Kidney (tissue), 13 donors: ENCODE measurements at regions not wholly inside any gene's neighbourhood (a gene's known extent, or its start where the extent isn't known, plus 50 kb on each side); places are given as distances from the start of the nearest gene placed in this dataset.

Experiments used
- DNase-seq, 5 donors: peaks; one replicate each; pipeline ENCODE4 v3.0.0-alpha.2; 2013 to 2020
- FAIRE-seq: peaks from 2 replicates; lab custom pipeline; 2012; peaks lifted over from hg19 to GRCh38; lab: Jason Lieb, UNC
- H3K27ac ChIP-seq, 2 donors: one replicate each; pipeline ENCODE4 v1.7.0; 2013; ENCODE audit warnings: low read depth in 2 of 2, low read length in 2 of 2, inconsistent platforms in 1 of 2
- H3K27me3 ChIP-seq: one replicate; pipeline ENCODE4 v1.7.1; 2013; ENCODE audit warnings: low read length, inconsistent platforms; ENCODE audit not compliant: control insufficient read depth, insufficient read depth
- H3K36me3 ChIP-seq, 3 donors: one replicate each; pipeline versions ENCODE4 v1.7.0 to v1.7.1; 2013; ENCODE audit warnings: low read length in 3 of 3, control low read depth in 1 of 3, inconsistent platforms in 1 of 3; ENCODE audit not compliant: insufficient read depth in 3 of 3, control insufficient read depth in 2 of 3
- H3K4me1 ChIP-seq, 3 donors: one replicate each; pipeline versions ENCODE4 v1.7.0 to v1.7.1; 2013; ENCODE audit warnings: low read length in 3 of 3, inconsistent platforms in 1 of 3, low read depth in 1 of 3; ENCODE audit not compliant: control insufficient read depth in 2 of 3, insufficient read depth in 2 of 3
- H3K4me3 ChIP-seq, 3 donors: one replicate each; pipeline versions ENCODE4 v1.7.0 to v1.8.1; 2013; ENCODE audit warnings: low read length in 3 of 3, control low read depth in 1 of 3, inconsistent platforms in 1 of 3
- H3K9ac ChIP-seq, 3 donors: one replicate each; pipeline versions ENCODE4 v1.7.0 to v1.7.1; 2013; ENCODE audit warnings: low read length in 3 of 3, control low read depth in 1 of 3, inconsistent platforms in 1 of 3
- H3K9me3 ChIP-seq, 3 donors: one replicate each; pipeline versions ENCODE4 v1.7.0 to v1.7.1; 2013; ENCODE audit warnings: low read length in 3 of 3, control low read depth in 1 of 3, inconsistent platforms in 1 of 3; ENCODE audit not compliant: control insufficient read depth in 2 of 3, insufficient read depth in 1 of 3
- intact Hi-C: fragments of 100-400 bp; cut with DNase I; formaldehyde crosslinking; loops from one replicate; pipeline ENCODE4 v1.11.1; 2022
- TF ChIP-seq, protein P1 (sequence below): IDR thresholded peaks from 3 replicates; pipeline ENCODE4 v1.5.1; 2012; ENCODE audit warnings: mild to moderate bottlenecking, moderate library complexity, borderline replicate concordance; ENCODE audit not compliant: insufficient read depth; ENCODE audit errors: extremely low read depth
- donor health status: control.
- donor health status: control.
- donor health status: control.
- donor health status: control.
- donor health status: control.
- donor health status: DM: yes; HTN: yes; CAD: no.
- donor health status: Normal renal cell carcinoma (clear cell type).

DNA sequence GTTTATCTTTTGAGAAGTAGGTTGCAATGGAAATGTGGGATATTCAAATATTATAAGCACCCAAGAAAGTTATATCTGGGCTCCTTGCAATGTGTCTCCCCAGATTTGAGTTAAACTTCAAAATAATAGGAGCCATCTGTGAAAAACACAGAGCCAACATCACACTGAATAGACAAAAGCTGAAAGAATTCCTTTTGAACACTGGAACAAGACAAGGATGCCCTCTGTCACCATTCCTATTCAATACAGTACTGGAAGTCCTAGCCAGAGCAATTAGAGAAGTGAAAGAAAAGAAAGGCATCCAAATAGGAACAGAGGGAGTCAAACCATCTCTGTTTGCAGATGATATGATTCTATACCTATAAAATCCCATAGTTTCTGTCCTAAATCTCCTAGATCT lies 114.3 kb upstream of the IL1RAPL1 start:
- Histone ChIP-seq H3K9me3 (no peaks in the 10 kb centered on the region), H3K27me3 (no peaks in the 10 kb centered on the region), H3K4me3 (no peak overlapping the region), H3K36me3 (no peaks in the 10 kb centered on the region), H3K27ac (no peak overlapping the region), H3K4me1 (no peaks in the 10 kb centered on the region), H3K9ac (no peak overlapping the region)
- DNase-seq: no peak
- FAIRE-seq: no peak
- intact Hi-C loops: no loop called here
- TF ChIP-seq, protein P1, sequence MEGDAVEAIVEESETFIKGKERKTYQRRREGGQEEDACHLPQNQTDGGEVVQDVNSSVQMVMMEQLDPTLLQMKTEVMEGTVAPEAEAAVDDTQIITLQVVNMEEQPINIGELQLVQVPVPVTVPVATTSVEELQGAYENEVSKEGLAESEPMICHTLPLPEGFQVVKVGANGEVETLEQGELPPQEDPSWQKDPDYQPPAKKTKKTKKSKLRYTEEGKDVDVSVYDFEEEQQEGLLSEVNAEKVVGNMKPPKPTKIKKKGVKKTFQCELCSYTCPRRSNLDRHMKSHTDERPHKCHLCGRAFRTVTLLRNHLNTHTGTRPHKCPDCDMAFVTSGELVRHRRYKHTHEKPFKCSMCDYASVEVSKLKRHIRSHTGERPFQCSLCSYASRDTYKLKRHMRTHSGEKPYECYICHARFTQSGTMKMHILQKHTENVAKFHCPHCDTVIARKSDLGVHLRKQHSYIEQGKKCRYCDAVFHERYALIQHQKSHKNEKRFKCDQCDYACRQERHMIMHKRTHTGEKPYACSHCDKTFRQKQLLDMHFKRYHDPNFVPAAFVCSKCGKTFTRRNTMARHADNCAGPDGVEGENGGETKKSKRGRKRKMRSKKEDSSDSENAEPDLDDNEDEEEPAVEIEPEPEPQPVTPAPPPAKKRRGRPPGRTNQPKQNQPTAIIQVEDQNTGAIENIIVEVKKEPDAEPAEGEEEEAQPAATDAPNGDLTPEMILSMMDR: no peak

DNA sequence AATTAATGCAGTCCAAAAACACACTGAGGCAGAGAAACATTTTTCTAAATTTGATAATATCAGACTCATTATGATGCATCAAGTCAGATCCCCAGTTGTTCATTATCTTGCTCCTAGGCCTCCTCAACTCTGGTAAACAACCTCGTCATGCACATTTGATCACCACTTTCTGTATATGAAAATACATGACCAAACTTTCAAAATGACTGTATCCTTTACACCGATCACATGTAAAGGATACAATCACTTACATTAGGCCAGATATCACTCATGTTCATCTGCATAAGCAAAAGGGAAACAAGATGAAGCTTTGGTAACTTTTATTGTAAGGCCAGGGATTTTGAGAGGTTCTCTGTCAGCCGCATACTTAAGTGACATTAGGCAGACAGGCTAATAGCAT lies 99.4 kb upstream of the IL1RAPL1 start:
- Histone ChIP-seq H3K27ac (no peak overlapping the region), H3K4me3 (no peak overlapping the region), H3K36me3 (no peaks in the 10 kb centered on the region), H3K9me3 (no peaks in the 10 kb centered on the region), H3K27me3 (no peaks in the 10 kb centered on the region), H3K9ac (no peak overlapping the region), H3K4me1 (no peaks in the 10 kb centered on the region)
- FAIRE-seq (no peak), DNase-seq (no peak)
- TF ChIP-seq, protein P1: no peak
- intact Hi-C loops: no loop called here

DNA sequence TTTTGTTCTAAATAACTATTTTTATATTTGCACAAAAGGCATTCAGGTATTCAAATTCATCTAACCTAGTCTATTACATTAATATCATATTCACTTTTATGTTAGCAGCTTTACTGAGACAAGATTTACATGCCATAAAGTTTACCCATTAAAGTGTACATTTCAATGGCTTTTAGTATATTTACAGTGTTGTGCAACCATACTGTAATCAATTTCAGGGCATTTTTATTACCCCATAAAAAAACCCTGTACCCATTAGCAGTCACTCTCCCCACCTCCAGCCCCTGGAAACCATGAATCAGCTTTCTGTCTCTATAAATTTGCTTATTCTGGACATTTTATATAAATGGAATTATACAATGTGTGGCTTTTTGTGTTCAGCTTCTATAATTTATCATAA lies 95.9 kb upstream of the IL1RAPL1 start:
- Histone ChIP-seq H3K9ac (no peak overlapping the region), H3K9me3 (no peaks in the 10 kb centered on the region), H3K27me3 (no peaks in the 10 kb centered on the region), H3K36me3 (no peaks in the 10 kb centered on the region), H3K4me1 (no peaks in the 10 kb centered on the region), H3K27ac (no peak overlapping the region), H3K4me3 (no peak overlapping the region)
- FAIRE-seq (no peak), DNase-seq (no peak)
- intact Hi-C loops: no loop called here
- TF ChIP-seq, protein P1: no peak

DNA sequence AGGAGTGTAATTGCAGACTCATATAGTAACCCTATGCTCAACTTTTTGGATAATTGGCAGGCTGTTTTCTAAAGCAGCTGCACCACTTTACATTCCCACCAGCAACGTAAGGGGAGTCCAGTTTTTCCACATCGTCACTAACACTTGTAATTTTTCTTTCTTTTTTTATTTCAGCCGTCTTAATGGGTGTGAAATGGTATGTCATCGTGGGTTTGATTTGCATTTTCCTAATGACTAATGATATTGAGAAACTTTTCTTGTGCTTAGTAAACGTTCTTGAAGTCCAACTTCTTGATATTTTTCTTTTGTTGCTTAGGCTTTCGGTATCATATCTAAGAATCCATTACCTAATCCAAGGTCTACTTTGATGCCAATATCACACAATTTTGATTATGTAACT lies 95.3 kb upstream of the IL1RAPL1 start:
- FAIRE-seq: no peak
- Histone ChIP-seq H3K9ac (no peak overlapping the region), H3K9me3 (no peaks in the 10 kb centered on the region), H3K27me3 (no peaks in the 10 kb centered on the region), H3K27ac (no peak overlapping the region), H3K36me3 (no peaks in the 10 kb centered on the region), H3K4me1 (no peaks in the 10 kb centered on the region), H3K4me3 (no peak overlapping the region)
- intact Hi-C loops: no loop called here
- no peak for DNase-seq
- TF ChIP-seq, protein P1: no peak
